ENCODE measurements at regions not wholly inside any gene's neighbourhood (a gene's known extent, or its start where the extent isn't known, plus 50 kb on each side); places are given as distances from the start of the nearest gene placed in this dataset.

DNA sequence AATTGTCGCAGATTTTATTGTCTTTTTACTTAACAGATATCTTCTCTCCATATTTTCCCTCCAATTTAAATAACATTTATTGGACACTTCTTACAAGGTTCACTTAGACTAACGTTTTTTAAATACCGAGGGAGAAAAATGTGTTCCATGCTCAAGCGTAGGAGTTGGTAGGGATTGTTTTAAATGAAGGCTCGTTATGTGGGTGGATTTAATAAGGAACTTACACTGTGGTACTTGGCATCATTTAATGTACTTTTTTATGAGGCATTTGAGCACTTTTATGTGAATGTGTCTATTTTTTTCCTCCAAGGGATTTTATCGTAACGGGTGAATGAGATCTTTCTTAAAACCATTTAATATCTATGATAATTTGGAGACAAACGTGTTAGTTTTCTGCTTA, 125.0 kb upstream of the MTHFD1L start (continued):
- no peak for TF ChIP-seq ZFP30 (CRISPR knock-in tag; IDR thresholded peaks at IDR 0.05)
- TF ChIP-seq, protein P1, sequence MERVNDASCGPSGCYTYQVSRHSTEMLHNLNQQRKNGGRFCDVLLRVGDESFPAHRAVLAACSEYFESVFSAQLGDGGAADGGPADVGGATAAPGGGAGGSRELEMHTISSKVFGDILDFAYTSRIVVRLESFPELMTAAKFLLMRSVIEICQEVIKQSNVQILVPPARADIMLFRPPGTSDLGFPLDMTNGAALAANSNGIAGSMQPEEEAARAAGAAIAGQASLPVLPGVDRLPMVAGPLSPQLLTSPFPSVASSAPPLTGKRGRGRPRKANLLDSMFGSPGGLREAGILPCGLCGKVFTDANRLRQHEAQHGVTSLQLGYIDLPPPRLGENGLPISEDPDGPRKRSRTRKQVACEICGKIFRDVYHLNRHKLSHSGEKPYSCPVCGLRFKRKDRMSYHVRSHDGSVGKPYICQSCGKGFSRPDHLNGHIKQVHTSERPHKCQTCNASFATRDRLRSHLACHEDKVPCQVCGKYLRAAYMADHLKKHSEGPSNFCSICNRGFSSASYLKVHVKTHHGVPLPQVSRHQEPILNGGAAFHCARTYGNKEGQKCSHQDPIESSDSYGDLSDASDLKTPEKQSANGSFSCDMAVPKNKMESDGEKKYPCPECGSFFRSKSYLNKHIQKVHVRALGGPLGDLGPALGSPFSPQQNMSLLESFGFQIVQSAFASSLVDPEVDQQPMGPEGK (CRISPR knock-in tag; IDR thresholded peaks at IDR 0.05; ENCODE audit: borderline replicate concordance), result no peak

DNA sequence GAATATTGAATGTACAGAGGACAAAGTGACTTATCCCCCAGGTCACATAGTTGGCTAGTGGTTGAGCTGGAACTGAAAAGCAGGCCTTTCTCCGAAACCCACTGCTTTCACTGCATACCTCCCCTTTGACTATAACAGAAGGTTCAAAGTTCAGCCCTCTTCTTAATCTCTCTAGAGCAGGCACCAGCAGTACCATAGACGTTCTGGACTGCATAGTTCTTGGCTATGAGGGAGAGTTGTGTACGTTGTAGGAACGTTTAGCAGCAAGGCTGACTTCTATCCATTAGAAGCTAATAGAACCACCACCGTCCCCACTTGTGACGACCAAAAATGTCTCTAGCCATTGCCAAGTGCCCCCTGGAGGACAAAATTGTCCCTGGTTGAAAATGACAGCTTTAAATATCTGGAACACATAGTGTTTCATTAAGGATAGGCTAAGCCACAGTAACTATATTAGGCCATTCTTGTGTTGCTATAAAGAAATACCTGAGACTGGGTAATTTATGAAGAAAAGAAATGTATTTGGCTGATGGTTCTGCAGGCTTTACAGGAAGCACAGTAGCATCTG, 123.8 kb upstream of the MTHFD1L start:
- no peak for ATAC-seq
- no peak for TF ChIP-seq TCF4 (CRISPR knock-in tag; IDR thresholded peaks at IDR 0.05; ENCODE audit: borderline replicate concordance)
- no peak for TF ChIP-seq ZC3H10 (CRISPR knock-in tag; IDR thresholded peaks at IDR 0.05)
- no peak for TF ChIP-seq ZNF70 (CRISPR knock-in tag; IDR thresholded peaks at IDR 0.05)
- TF ChIP-seq, protein P2, sequence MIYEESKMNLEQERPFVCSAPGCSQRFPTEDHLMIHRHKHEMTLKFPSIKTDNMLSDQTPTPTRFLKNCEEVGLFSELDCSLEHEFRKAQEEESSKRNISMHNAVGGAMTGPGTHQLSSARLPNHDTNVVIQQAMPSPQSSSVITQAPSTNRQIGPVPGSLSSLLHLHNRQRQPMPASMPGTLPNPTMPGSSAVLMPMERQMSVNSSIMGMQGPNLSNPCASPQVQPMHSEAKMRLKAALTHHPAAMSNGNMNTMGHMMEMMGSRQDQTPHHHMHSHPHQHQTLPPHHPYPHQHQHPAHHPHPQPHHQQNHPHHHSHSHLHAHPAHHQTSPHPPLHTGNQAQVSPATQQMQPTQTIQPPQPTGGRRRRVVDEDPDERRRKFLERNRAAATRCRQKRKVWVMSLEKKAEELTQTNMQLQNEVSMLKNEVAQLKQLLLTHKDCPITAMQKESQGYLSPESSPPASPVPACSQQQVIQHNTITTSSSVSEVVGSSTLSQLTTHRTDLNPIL (CRISPR knock-in tag; IDR thresholded peaks at IDR 0.05; ENCODE audit: low read depth), result no peak
- TF ChIP-seq ARNTL (CRISPR knock-in tag; IDR thresholded peaks at IDR 0.05; ENCODE audit: borderline replicate concordance, low read depth), result no peak
- TF ChIP-seq, protein P3, sequence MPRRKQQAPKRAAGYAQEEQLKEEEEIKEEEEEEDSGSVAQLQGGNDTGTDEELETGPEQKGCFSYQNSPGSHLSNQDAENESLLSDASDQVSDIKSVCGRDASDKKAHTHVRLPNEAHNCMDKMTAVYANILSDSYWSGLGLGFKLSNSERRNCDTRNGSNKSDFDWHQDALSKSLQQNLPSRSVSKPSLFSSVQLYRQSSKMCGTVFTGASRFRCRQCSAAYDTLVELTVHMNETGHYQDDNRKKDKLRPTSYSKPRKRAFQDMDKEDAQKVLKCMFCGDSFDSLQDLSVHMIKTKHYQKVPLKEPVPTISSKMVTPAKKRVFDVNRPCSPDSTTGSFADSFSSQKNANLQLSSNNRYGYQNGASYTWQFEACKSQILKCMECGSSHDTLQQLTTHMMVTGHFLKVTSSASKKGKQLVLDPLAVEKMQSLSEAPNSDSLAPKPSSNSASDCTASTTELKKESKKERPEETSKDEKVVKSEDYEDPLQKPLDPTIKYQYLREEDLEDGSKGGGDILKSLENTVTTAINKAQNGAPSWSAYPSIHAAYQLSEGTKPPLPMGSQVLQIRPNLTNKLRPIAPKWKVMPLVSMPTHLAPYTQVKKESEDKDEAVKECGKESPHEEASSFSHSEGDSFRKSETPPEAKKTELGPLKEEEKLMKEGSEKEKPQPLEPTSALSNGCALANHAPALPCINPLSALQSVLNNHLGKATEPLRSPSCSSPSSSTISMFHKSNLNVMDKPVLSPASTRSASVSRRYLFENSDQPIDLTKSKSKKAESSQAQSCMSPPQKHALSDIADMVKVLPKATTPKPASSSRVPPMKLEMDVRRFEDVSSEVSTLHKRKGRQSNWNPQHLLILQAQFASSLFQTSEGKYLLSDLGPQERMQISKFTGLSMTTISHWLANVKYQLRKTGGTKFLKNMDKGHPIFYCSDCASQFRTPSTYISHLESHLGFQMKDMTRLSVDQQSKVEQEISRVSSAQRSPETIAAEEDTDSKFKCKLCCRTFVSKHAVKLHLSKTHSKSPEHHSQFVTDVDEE (CRISPR knock-in tag; IDR thresholded peaks at IDR 0.05), result no peak

DNA sequence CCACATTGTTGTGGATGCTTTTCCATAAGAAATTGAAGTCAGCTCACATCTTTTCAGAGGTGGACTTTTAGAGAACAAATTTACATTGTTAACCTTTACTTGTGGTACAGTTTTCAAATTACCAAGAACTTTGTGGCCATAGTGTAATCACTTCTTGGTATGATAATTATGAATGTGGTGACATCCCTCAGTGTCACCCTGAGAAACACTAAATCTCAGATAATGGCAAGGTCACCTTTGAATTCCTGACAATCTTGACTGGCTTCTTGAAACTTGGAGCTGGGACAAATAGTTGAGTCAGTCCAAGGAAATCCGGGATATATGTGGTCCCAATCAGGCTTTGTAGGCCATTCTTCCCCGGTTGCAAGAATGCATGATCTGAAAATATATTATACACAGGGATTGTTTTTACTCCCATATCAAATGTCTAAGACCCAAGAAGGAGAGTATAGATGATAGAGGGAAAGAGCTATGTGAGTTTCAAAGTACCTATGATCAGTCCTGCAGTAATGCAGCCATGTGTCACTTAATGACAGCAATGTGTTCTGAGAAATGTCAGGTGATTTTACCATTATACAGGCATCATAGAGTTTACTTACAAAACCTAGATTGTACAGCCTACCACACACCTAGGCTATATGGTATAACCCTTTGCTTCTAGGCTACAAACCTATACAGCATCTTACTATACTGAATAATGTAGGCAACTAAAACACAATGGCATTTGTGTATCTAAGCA, 120.8 kb upstream of the MTHFD1L start:
- ATAC-seq, result no peak

More for the DNA sequence above, 120.8 kb upstream of the MTHFD1L start:
- TF ChIP-seq TCF4 (CRISPR knock-in tag; IDR thresholded peaks at IDR 0.05; ENCODE audit: borderline replicate concordance), result no peak
- TF ChIP-seq PPARA (CRISPR knock-in tag; IDR thresholded peaks at IDR 0.05; ENCODE audit: borderline replicate concordance), result no peak
- TF ChIP-seq, protein P1 (CRISPR knock-in tag; IDR thresholded peaks at IDR 0.05; ENCODE audit: borderline replicate concordance), result no peak
- no peak for TF ChIP-seq ZFP3 (CRISPR knock-in tag; IDR thresholded peaks at IDR 0.05)
- no peak for TF ChIP-seq ZFP30 (CRISPR knock-in tag; IDR thresholded peaks at IDR 0.05)
- TF ChIP-seq ESRRG (CRISPR knock-in tag; IDR thresholded peaks at IDR 0.05), result no peak
- no peak for TF ChIP-seq OSR1 (CRISPR knock-in tag; IDR thresholded peaks at IDR 0.05)
- TF ChIP-seq, protein P2 (CRISPR knock-in tag; IDR thresholded peaks at IDR 0.05; ENCODE audit: low read depth), result no peak
- TF ChIP-seq, protein P4, sequence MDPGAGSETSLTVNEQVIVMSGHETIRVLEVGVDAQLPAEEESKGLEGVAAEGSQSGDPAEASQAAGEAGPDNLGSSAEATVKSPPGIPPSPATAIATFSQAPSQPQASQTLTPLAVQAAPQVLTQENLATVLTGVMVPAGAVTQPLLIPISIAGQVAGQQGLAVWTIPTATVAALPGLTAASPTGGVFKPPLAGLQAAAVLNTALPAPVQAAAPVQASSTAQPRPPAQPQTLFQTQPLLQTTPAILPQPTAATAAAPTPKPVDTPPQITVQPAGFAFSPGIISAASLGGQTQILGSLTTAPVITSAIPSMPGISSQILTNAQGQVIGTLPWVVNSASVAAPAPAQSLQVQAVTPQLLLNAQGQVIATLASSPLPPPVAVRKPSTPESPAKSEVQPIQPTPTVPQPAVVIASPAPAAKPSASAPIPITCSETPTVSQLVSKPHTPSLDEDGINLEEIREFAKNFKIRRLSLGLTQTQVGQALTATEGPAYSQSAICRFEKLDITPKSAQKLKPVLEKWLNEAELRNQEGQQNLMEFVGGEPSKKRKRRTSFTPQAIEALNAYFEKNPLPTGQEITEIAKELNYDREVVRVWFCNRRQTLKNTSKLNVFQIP (CRISPR knock-in tag; IDR thresholded peaks at IDR 0.05; ENCODE audit: borderline replicate concordance, low read depth), result no peak
- TF ChIP-seq CSDC2 (CRISPR knock-in tag; IDR thresholded peaks at IDR 0.05), result no peak
- TF ChIP-seq ZNF8 (CRISPR knock-in tag; IDR thresholded peaks at IDR 0.05), result no peak
- no peak for TF ChIP-seq ZC3H10 (CRISPR knock-in tag; IDR thresholded peaks at IDR 0.05)
- no peak for TF ChIP-seq GLIS3 (CRISPR knock-in tag; IDR thresholded peaks at IDR 0.05)
- TF ChIP-seq, protein P3 (CRISPR knock-in tag; IDR thresholded peaks at IDR 0.05), result no peak
- TF ChIP-seq ISL1 (CRISPR knock-in tag; IDR thresholded peaks at IDR 0.05), result no peak
- TF ChIP-seq, protein P5, sequence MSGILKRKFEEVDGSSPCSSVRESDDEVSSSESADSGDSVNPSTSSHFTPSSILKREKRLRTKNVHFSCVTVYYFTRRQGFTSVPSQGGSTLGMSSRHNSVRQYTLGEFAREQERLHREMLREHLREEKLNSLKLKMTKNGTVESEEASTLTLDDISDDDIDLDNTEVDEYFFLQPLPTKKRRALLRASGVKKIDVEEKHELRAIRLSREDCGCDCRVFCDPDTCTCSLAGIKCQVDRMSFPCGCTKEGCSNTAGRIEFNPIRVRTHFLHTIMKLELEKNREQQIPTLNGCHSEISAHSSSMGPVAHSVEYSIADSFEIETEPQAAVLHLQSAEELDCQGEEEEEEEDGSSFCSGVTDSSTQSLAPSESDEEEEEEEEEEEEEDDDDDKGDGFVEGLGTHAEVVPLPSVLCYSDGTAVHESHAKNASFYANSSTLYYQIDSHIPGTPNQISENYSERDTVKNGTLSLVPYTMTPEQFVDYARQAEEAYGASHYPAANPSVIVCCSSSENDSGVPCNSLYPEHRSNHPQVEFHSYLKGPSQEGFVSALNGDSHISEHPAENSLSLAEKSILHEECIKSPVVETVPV (CRISPR knock-in tag; IDR thresholded peaks at IDR 0.05), result no peak

Data from SK-N-SH treated with all-trans-retinoic acid at 6 μM for 48 hours (cell line).